ENCODE measurements at regions not wholly inside any gene's neighbourhood (a gene's known extent, or its start where the extent isn't known, plus 50 kb on each side); places are given as distances from the start of the nearest gene placed in this dataset.

DNA sequence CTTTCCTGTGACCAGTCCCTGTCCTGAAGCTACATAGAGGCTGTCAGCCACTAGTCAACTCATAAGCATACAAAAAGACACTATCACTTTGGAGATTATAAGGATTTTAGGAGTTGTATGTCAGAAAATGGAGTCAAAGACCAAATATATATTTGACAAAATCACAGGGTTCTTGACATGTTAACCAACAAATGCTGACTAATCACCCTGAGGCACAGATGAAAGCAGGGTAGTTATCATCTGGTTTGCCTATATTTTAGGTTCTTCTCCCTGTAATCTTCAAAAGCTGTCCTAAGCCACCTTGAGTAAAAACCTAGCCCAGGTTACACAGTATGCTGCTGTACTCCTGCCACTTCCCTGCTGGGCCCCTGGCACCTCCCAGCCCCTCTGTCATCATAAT is 64.7 kb upstream of the ERCC6L2 start:
- Histone ChIP-seq H4K5ac (ENCODE audit: low read depth, low read length) (no peak overlapping the region), H3K27me3 (ENCODE audit: control insufficient read depth, insufficient read depth, low read length) (peaks cover 7% of the 10 kb centered on the region; the same call in 1 of the 2 replicates), H2BK20ac (ENCODE audit: low read depth, low read length) (no peak overlapping the region), H4K20me1 (ENCODE audit: insufficient read depth, low read length) (no peaks in the 10 kb centered on the region), H4K91ac (ENCODE audit: insufficient read depth, low read depth, low read length) (no peak overlapping the region), H3K56ac (ENCODE audit: extremely low read depth, insufficient read depth, low read length) (no peak overlapping the region), H3K79me1 (ENCODE audit: low read depth in 1 of 2, low read length in 2 of 2) (no peaks in the 10 kb centered on the region), H3K4me1 (ENCODE audit: control insufficient read depth, insufficient read depth, low read length) (peaks cover 15% of the 10 kb centered on the region), H3K9me3 (ENCODE audit: control insufficient read depth, insufficient read depth, low read length) (0 out of 2 replicates have a peak, but pooled peaks cover 2% of the 10 kb centered on the region), H3K36me3 (ENCODE audit: control insufficient read depth, insufficient read depth, low read length) (no peaks in the 10 kb centered on the region), H2AFZ (replicated peaks; ENCODE audit: low read length, poor library complexity) (no peak overlapping the region), H3K9me1 (ENCODE audit: insufficient read depth, low read length) (no peaks in the 10 kb centered on the region; the same call in 1 of the 2 replicates), H4K8ac (ENCODE audit: low read depth in 2 of 2, low read length in 2 of 2) (no peak overlapping the region), H2AK9ac (replicated peaks; ENCODE audit: low read depth, low read length, poor library complexity) (no peak overlapping the region), H3K23ac (ENCODE audit: low read depth, low read length) (no peak overlapping the region), H3K4ac (ENCODE audit: low read depth, low read length) (no peak overlapping the region), H2BK15ac (ENCODE audit: low read depth, low read length) (no peak overlapping the region), H2BK120ac (ENCODE audit: low read depth, low read length) (no peak overlapping the region), H3K14ac (replicated peaks; ENCODE audit: low read depth, low read length) (no peak overlapping the region), H3K9ac (ENCODE audit: low read depth, low read length) (no peak overlapping the region), H2AK5ac (ENCODE audit: low read depth, low read length) (no peak overlapping the region), H3K18ac (ENCODE audit: low read depth, low read length) (no peak overlapping the region), H3K4me3 (ENCODE audit: insufficient read depth, low read depth, low read length) (no peak overlapping the region), H3K27ac (ENCODE audit: insufficient read depth, low read length) (no peak overlapping the region), H2BK5ac (ENCODE audit: low read depth, low read length, poor library complexity, severe bottlenecking) (no peak overlapping the region), H3K4me2 (ENCODE audit: low read depth, low read length) (no peak overlapping the region)
- in situ Hi-C loops (cut with MboI; ENCODE audit: low sequenced_read_pairs): no loop called here
- ChIA-PET CTCF (interaction anchor here (0.6 kb wide), 1 partner anchor 16 kb away, joined by 3 read pairs; no protein-coding TSS in a partner anchor), POLR2A (ENCODE audit: unreplicated experiment) (no interaction called here)
- ATAC-seq (ENCODE audit: low read depth): no peak
- no peak for DNase-seq
- dilution Hi-C loops (cut with HindIII; ENCODE audit: low sequenced_read_pairs, unreplicated experiment): no loop called here
- no peak for TF ChIP-seq USF2 (IDR thresholded peaks at IDR 0.05; ENCODE audit: low read depth, low read length)
- TF ChIP-seq RCOR1 (IDR thresholded peaks at IDR 0.05; ENCODE audit: insufficient replicate concordance, low read length): no peak
- TF ChIP-seq MAFK (IDR thresholded peaks at IDR 0.05; ENCODE audit: low read depth, low read length): peak; percentile 52
- no peak for TF ChIP-seq MXI1 (IDR thresholded peaks at IDR 0.05; ENCODE audit: borderline replicate concordance, low read depth, low read length)
- TF ChIP-seq CEBPB (IDR thresholded peaks at IDR 0.05; ENCODE audit: low read depth, low read length): no peak
- TF ChIP-seq FOS (IDR thresholded peaks at IDR 0.05; ENCODE audit: low read depth, low read length): no peak
- no peak for TF ChIP-seq NFE2L2 (IDR thresholded peaks at IDR 0.05; ENCODE audit: low read depth, low read length)
- BruUV-seq (replicated peaks): no TSS peak
- intact Hi-C loops (cut with micrococcal nuclease): no loop called here
